Endodermal cell (in vitro differentiated cells): ENCODE measurements at regions not wholly inside any gene's neighbourhood (a gene's known extent, or its start where the extent isn't known, plus 50 kb on each side); places are given as distances from the start of the nearest gene placed in this dataset.

Experiments used
- DNase-seq: peaks from one replicate; pipeline ENCODE4 v3.0.0-alpha.2; 2017
- H3K27ac ChIP-seq: 2 replicates; pipeline ENCODE4 v1.5.1; 2013; ENCODE audit warnings: mild to moderate bottlenecking, low read depth, low read length, moderate library complexity
- H3K27me3 ChIP-seq: 2 replicates; pipeline ENCODE4 v1.6.1; 2013; ENCODE audit warnings: mild to moderate bottlenecking, low read length, moderate library complexity; ENCODE audit not compliant: insufficient read depth, control insufficient read depth, poor library complexity, severe bottlenecking
- H3K36me3 ChIP-seq: 2 replicates; pipeline ENCODE4 v1.7.0; 2013; ENCODE audit warnings: mild to moderate bottlenecking, low read length, moderate library complexity; ENCODE audit not compliant: control insufficient read depth, insufficient read depth
- H3K4me1 ChIP-seq: one replicate; pipeline ENCODE4 v1.7.0; 2013; ENCODE audit warnings: low read length; ENCODE audit not compliant: control insufficient read depth, insufficient read depth
- H3K4me3 ChIP-seq: 2 replicates; pipeline ENCODE4 v1.5.1; 2013; ENCODE audit warnings: mild to moderate bottlenecking, low read length, moderate library complexity
- H3K9ac ChIP-seq: 2 replicates; pipeline ENCODE4 v1.6.1; 2013; ENCODE audit warnings: mild to moderate bottlenecking, low read length, moderate library complexity; ENCODE audit not compliant: poor library complexity, severe bottlenecking; ENCODE audit errors: extremely low read depth
- H3K9me3 ChIP-seq: 2 replicates; pipeline ENCODE4 v1.6.1; 2013; ENCODE audit warnings: mild to moderate bottlenecking, low read length, moderate library complexity; ENCODE audit not compliant: control insufficient read depth
- H3K27ac Mint-ChIP-seq: 2 replicates; pipeline ENCODE4 v1.8.0; 2020; ENCODE audit warnings: mixed read lengths
- H3K27me3 Mint-ChIP-seq: 2 replicates; pipeline ENCODE4 v1.8.0; 2021; ENCODE audit warnings: mild to moderate bottlenecking, mixed read lengths; ENCODE audit not compliant: insufficient read depth
- H3K36me3 Mint-ChIP-seq: 2 replicates; pipeline ENCODE4 v1.8.0; 2020; ENCODE audit warnings: low read depth, mixed read lengths
- H3K4me1 Mint-ChIP-seq: 2 replicates; pipeline ENCODE4 v1.8.0; 2020; ENCODE audit warnings: mixed read lengths
- H3K4me3 Mint-ChIP-seq: 2 replicates; pipeline ENCODE4 v1.8.0; 2020; ENCODE audit warnings: mild to moderate bottlenecking, moderate library complexity, mixed read lengths
- H3K9me3 Mint-ChIP-seq: 2 replicates; pipeline ENCODE4 v1.8.0; 2020; ENCODE audit warnings: mild to moderate bottlenecking, mixed read lengths
- WGBS, 2 experiments: methylation state at CpG; one replicate each; pipeline versions ENCODE4 v1.1.5 to v1.1.7; 2013; ENCODE audit warnings: missing lambda C conversion rate in 2 of 2, mixed read lengths in 1 of 2; ENCODE audit not compliant: insufficient coverage in 1 of 2, insufficient read length in 1 of 2; 5-methylcytosine and 5-hydroxymethylcytosine counted together
- TF ChIP-seq, protein P1 (sequence below): fragments of 200-600 bp; sonication (generic); conservative IDR thresholded peaks from 2 replicates; pipeline ENCODE4 v1.5.0; 2021; ENCODE audit warnings: antibody characterized with exemption, mild to moderate bottlenecking

DNA sequence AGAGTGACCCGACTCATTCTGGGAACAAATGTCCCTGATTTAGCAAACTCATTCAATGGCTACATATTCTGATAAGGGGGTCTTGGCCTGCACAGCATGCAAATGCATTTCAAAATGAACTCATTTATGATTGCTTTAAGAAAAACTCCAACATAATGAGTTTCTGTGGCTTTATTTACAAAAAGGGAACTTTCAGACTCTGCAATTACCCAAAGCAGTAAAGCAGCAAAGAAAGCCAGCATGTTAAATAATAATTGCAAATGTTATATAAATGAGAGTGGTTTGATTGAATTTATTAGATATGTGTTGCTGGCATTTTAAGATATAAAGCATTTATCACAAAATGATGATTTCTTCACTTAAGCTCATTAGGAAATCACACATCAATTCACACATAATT lies 295.7 kb downstream of the FBXW7 start:
- TF ChIP-seq, protein P1, sequence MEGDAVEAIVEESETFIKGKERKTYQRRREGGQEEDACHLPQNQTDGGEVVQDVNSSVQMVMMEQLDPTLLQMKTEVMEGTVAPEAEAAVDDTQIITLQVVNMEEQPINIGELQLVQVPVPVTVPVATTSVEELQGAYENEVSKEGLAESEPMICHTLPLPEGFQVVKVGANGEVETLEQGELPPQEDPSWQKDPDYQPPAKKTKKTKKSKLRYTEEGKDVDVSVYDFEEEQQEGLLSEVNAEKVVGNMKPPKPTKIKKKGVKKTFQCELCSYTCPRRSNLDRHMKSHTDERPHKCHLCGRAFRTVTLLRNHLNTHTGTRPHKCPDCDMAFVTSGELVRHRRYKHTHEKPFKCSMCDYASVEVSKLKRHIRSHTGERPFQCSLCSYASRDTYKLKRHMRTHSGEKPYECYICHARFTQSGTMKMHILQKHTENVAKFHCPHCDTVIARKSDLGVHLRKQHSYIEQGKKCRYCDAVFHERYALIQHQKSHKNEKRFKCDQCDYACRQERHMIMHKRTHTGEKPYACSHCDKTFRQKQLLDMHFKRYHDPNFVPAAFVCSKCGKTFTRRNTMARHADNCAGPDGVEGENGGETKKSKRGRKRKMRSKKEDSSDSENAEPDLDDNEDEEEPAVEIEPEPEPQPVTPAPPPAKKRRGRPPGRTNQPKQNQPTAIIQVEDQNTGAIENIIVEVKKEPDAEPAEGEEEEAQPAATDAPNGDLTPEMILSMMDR: no peak
- H3K9me3 Mint-ChIP-seq: no peaks in the 10 kb centered on the region
- no peaks in the 10 kb centered on the region for H3K9me3 ChIP-seq
- no peak overlapping the region for H3K9ac ChIP-seq
- 92 to 95% methylated on average over 1 of the region's 1 CpG for WGBS, 2 experiments
- no peak overlapping the region for H3K27ac Mint-ChIP-seq
- no peaks in the 10 kb centered on the region for H3K4me1 Mint-ChIP-seq
- H3K27ac ChIP-seq: no peak overlapping the region
- no peaks in the 10 kb centered on the region for H3K27me3 ChIP-seq
- no peak overlapping the region for H3K4me3 ChIP-seq
- DNase-seq: no peak
- H3K36me3 ChIP-seq: no peaks in the 10 kb centered on the region
- H3K27me3 Mint-ChIP-seq: peaks cover 2% of the 10 kb centered on the region
- no peaks in the 10 kb centered on the region for H3K4me1 ChIP-seq
- no peak overlapping the region for H3K4me3 Mint-ChIP-seq
- no peaks in the 10 kb centered on the region for H3K36me3 Mint-ChIP-seq

DNA sequence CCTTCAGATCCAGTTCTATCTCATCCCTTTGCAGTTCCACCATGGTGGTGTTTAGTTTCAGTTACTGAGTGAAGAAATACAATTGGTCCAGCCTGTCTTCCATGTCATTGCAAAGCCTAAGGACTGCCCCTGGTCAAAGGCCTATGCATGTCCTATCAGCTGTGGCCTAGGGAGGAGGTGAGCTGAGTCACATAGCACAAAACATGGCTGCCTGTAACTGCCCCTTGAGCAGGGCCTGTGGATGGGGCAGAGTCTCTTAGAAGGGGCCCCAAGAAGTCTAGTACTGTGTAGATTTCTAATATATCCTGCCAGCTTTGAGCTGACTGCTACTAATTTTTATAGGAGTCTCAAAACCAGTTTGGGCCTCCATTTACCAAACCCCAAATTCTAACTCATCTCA lies 296.7 kb downstream of the FBXW7 start:
- H3K36me3 ChIP-seq: no peaks in the 10 kb centered on the region
- H3K36me3 Mint-ChIP-seq: no peaks in the 10 kb centered on the region
- TF ChIP-seq, protein P1: no peak
- H3K4me1 ChIP-seq: no peaks in the 10 kb centered on the region
- no peaks in the 10 kb centered on the region for H3K9me3 ChIP-seq
- H3K27me3 ChIP-seq: no peaks in the 10 kb centered on the region
- no peaks in the 10 kb centered on the region for H3K4me1 Mint-ChIP-seq
- no peaks in the 10 kb centered on the region for H3K9me3 Mint-ChIP-seq
- DNase-seq: no peak
- H3K9ac ChIP-seq: no peak overlapping the region
- no peak overlapping the region for H3K27ac ChIP-seq
- no peak overlapping the region for H3K4me3 ChIP-seq
- H3K4me3 Mint-ChIP-seq: no peak overlapping the region
- H3K27me3 Mint-ChIP-seq: peaks cover 2% of the 10 kb centered on the region
- H3K27ac Mint-ChIP-seq: no peak overlapping the region

DNA sequence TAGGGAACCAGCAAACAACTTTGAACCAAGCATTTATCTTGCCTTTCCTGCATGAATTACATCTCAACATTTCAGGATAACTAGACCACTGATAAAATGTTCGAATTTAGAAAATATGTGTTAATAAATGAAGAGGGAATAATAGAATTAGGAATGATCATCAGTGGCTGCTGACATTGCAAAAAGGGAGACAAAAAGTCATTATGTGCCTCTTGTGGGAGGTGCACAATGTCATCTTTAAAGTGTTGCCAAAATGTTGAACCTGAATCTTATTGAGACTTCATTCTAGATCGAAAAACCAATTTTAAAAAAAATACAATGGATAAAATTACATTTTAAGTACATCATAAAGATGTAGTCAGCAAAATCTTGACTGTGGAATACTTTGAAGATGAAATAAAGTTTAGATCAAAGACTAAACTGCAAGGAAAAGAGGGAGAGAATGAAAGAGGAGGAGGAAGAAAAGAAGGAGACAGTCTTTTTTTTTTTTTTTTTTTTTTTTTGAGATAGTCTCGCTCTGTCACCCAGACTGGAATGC lies 299.3 kb downstream of the FBXW7 start:
- WGBS, 2 experiments: 70 to 83% methylated on average over 2 of the region's 3 CpGs
- H3K27me3 Mint-ChIP-seq: no peaks in the 10 kb centered on the region
- H3K4me3 Mint-ChIP-seq: no peak overlapping the region
- Histone ChIP-seq H3K27ac (no peak overlapping the region), H3K27me3 (no peaks in the 10 kb centered on the region), H3K36me3 (no peaks in the 10 kb centered on the region), H3K9me3 (no peaks in the 10 kb centered on the region), H3K4me3 (no peak overlapping the region), H3K4me1 (no peaks in the 10 kb centered on the region), H3K9ac (no peak overlapping the region)
- no peak overlapping the region for H3K27ac Mint-ChIP-seq
- H3K9me3 Mint-ChIP-seq: no peaks in the 10 kb centered on the region
- TF ChIP-seq, protein P1: no peak
- H3K4me1 Mint-ChIP-seq: no peaks in the 10 kb centered on the region
- no peak for DNase-seq
- H3K36me3 Mint-ChIP-seq: no peaks in the 10 kb centered on the region
